Mesenchymal stem cell (in vitro differentiated cells and primary cell): ENCODE measurements at regions not wholly inside any gene's neighbourhood (a gene's known extent, or its start where the extent isn't known, plus 50 kb on each side); places are given as distances from the start of the nearest gene placed in this dataset.

Source experiments
- DNase-seq: peaks from one replicate; pipeline ENCODE4 v3.0.0-alpha.2; 2013
- H2AFZ ChIP-seq: one replicate; pipeline ENCODE4 v1.6.1; 2013; ENCODE audit warnings: low read depth, mild to moderate bottlenecking, control low read depth, inconsistent platforms, low read length, moderate library complexity
- H2AK5ac ChIP-seq: 2 replicates; pipeline ENCODE4 v1.6.1; 2013; ENCODE audit warnings: low read length, moderate library complexity, mild to moderate bottlenecking, inconsistent platforms; ENCODE audit not compliant: severe bottlenecking
- H2BK120ac ChIP-seq: one replicate; pipeline ENCODE4 v1.6.1; 2013; ENCODE audit warnings: low read depth, mild to moderate bottlenecking, inconsistent platforms, low read length, moderate library complexity
- H2BK12ac ChIP-seq, 2 experiments: one replicate each; pipeline ENCODE4 v1.6.1; 2013; ENCODE audit warnings: inconsistent platforms in 2 of 2, low read length in 2 of 2, mild to moderate bottlenecking in 2 of 2, moderate library complexity in 2 of 2, control low read depth in 1 of 2
- H2BK15ac ChIP-seq: one replicate; pipeline ENCODE4 v1.6.1; 2013; ENCODE audit warnings: mild to moderate bottlenecking, low read depth, inconsistent platforms; ENCODE audit not compliant: poor library complexity, severe bottlenecking
- H2BK5ac ChIP-seq: 2 replicates; pipeline ENCODE4 v1.6.1; 2013; ENCODE audit warnings: low read depth, mild to moderate bottlenecking, low read length, control low read depth, inconsistent platforms; ENCODE audit not compliant: poor library complexity, severe bottlenecking
- H3K14ac ChIP-seq, 2 experiments: one replicate each; pipeline ENCODE4 v1.6.1; 2013; ENCODE audit warnings: inconsistent platforms in 2 of 2, low read length in 2 of 2, control low read depth in 1 of 2, mild to moderate bottlenecking in 1 of 2, moderate library complexity in 1 of 2
- H3K18ac ChIP-seq, 2 experiments: one replicate each; pipeline ENCODE4 v1.6.1; 2013; ENCODE audit warnings: inconsistent platforms in 2 of 2, low read length in 2 of 2, control low read depth in 1 of 2, low read depth in 1 of 2, mild to moderate bottlenecking in 1 of 2
- H3K23ac ChIP-seq, 2 experiments: one replicate each; pipeline ENCODE4 v1.6.1; 2013; ENCODE audit warnings: inconsistent platforms in 2 of 2, low read length in 2 of 2, mild to moderate bottlenecking in 2 of 2, moderate library complexity in 2 of 2, control low read depth in 1 of 2
- H3K27ac ChIP-seq: 2 replicates; pipeline ENCODE4 v1.5.1; 2013; ENCODE audit warnings: mild to moderate bottlenecking, moderate library complexity, low read length, control low read depth, inconsistent platforms; ENCODE audit not compliant: poor library complexity, severe bottlenecking
- H3K27me3 ChIP-seq, 2 experiments: 2 replicates each; pipeline versions ENCODE4 v1.6.1 to v1.7.0; 2013; ENCODE audit warnings: low read length in 2 of 2, mild to moderate bottlenecking in 2 of 2, moderate library complexity in 2 of 2, control low read depth in 1 of 2, inconsistent platforms in 1 of 2; ENCODE audit not compliant: control insufficient read depth in 1 of 2, insufficient read depth in 1 of 2
- H3K36me3 ChIP-seq, 2 experiments: 2 replicates each; pipeline versions ENCODE4 v1.6.1 to v1.7.0; 2013; ENCODE audit warnings: low read length in 2 of 2, control low read depth in 1 of 2, inconsistent platforms in 1 of 2, low read depth in 1 of 2, mild to moderate bottlenecking in 1 of 2; ENCODE audit not compliant: insufficient read depth in 2 of 2, control insufficient read depth in 1 of 2
- H3K4ac ChIP-seq, 2 experiments: one replicate each; pipeline ENCODE4 v1.6.1; 2013; ENCODE audit warnings: inconsistent platforms in 2 of 2, low read length in 2 of 2, mild to moderate bottlenecking in 2 of 2, moderate library complexity in 2 of 2, control low read depth in 1 of 2, low read depth in 1 of 2
- H3K4me1 ChIP-seq: 2 replicates; pipeline ENCODE4 v1.6.1; 2013; ENCODE audit warnings: low read depth, low read length, control low read depth; ENCODE audit not compliant: control insufficient read depth, insufficient read depth
- H3K4me2 ChIP-seq: 2 replicates; pipeline ENCODE4 v1.6.1; 2013; ENCODE audit warnings: low read length, mild to moderate bottlenecking, inconsistent platforms; ENCODE audit not compliant: poor library complexity, severe bottlenecking
- H3K4me3 ChIP-seq, 2 experiments: 2 replicates each; pipeline versions ENCODE4 v1.5.1 to v1.7.0; 2013; ENCODE audit warnings: low read length in 2 of 2, mild to moderate bottlenecking in 2 of 2, control low read depth in 1 of 2, low read depth in 1 of 2; ENCODE audit not compliant: insufficient read depth in 1 of 2
- H3K79me1 ChIP-seq: replicated peaks from 2 replicates; pipeline ENCODE4 v1.6.1; 2013; ENCODE audit warnings: mild to moderate bottlenecking, control low read depth, low read length, inconsistent platforms; ENCODE audit not compliant: poor library complexity, severe bottlenecking
- H3K9ac ChIP-seq: 2 replicates; pipeline ENCODE4 v1.7.0; 2013; ENCODE audit warnings: mild to moderate bottlenecking, low read length, moderate library complexity
- H3K9me3 ChIP-seq: 2 replicates; pipeline ENCODE4 v1.7.0; 2013; ENCODE audit warnings: mild to moderate bottlenecking, low read length; ENCODE audit not compliant: control insufficient read depth
- H4K8ac ChIP-seq: one replicate; pipeline ENCODE4 v1.6.1; 2013; ENCODE audit warnings: inconsistent platforms, mild to moderate bottlenecking, low read length, moderate library complexity
- H4K91ac ChIP-seq: one replicate; pipeline ENCODE4 v1.6.1; 2013; ENCODE audit warnings: mild to moderate bottlenecking, low read length, inconsistent platforms
- WGBS: methylation state at CpG from one replicate; pipeline ENCODE4 v1.1.7; 2013; ENCODE audit warnings: mixed read lengths; 5-methylcytosine and 5-hydroxymethylcytosine counted together

DNA sequence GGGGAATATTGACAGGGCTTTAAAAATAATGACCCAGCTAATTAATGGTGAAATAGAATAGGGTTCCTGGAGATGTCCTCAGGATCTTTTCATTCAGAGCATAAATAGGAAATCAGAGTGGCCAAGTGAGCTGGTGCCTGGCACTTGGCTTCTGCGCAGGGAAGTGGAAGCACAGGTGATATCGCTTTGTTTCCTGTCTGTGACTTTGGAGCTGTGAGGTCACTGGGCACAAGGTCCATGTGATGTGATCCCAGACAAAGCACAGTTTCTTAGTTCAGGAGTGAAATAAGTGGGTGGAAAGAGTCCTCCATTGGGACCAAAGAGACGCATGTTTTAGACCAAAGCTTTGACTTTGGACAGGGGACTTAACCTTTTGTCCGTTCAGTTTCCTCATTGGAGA is 338.3 kb downstream of the CYRIA start:
- no peak overlapping the region for H3K14ac ChIP-seq
- H4K8ac ChIP-seq = no peak overlapping the region
- H4K91ac ChIP-seq = no peak overlapping the region
- H3K79me1 ChIP-seq = no peaks in the 10 kb centered on the region
- H3K36me3 ChIP-seq = no peaks in the 10 kb centered on the region
- no peak overlapping the region for H3K23ac ChIP-seq
- no peak overlapping the region for H2BK12ac ChIP-seq
- H2BK120ac ChIP-seq = no peak overlapping the region
- 95% methylated on average over 4 of the region's 4 CpGs for WGBS
- H2AK5ac ChIP-seq = no peak overlapping the region
- no peak overlapping the region for H2AFZ ChIP-seq
- no peak overlapping the region for H3K18ac ChIP-seq
- peaks cover 14% of the 10 kb centered on the region for H3K4me1 ChIP-seq
- no peak overlapping the region for H3K4ac ChIP-seq
- no peak for DNase-seq
- H3K4me2 ChIP-seq = no peak overlapping the region
- no peak overlapping the region for H3K4me3 ChIP-seq
- no peaks in the 10 kb centered on the region for H3K27me3 ChIP-seq
- H3K9me3 ChIP-seq = no peaks in the 10 kb centered on the region
- H3K9ac ChIP-seq = no peak overlapping the region
- H2BK15ac ChIP-seq = no peak overlapping the region
- no peak overlapping the region for H2BK5ac ChIP-seq
- no peak overlapping the region for H3K27ac ChIP-seq

DNA sequence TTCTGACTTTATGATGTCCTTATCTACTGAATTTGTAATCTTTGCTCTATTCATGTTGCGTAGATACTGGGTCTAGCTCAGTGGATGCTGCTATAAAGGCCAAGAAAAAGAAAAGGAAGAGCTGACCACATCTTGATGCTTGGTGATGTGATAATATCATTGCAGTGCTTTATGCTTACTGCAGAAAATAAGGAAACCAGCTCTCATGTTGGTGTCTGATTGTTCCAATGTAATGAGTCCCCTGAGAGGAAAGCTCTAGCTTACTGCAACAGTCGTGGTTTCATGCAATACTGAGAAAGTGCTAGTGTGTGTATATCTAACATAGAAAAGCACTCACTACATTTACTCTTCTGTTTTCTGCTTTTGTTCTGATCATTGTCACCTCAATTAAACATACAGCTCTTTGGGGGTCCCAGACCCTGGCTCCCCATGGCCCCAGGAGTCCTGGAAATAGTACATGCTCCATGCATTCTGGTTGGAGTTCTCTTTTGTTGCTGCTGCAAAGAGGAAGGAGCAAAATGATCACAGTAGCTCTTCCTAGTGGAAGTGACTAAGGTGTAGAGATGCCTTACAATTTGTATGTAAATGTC is 338.8 kb downstream of the CYRIA start:
- no peak for DNase-seq
- Histone ChIP-seq H2AK5ac (no peak overlapping the region), H2AFZ (no peak overlapping the region), H3K27ac (no peak overlapping the region), H4K91ac (no peak overlapping the region), H2BK120ac (no peak overlapping the region), H3K4ac (no peak overlapping the region), H3K9me3 (no peaks in the 10 kb centered on the region), H2BK5ac (no peak overlapping the region), H3K23ac (no peak overlapping the region), H3K4me3 (no peak overlapping the region), H3K27me3 (no peaks in the 10 kb centered on the region), H3K14ac (no peak overlapping the region), H3K4me1 (peaks cover 14% of the 10 kb centered on the region), H3K4me2 (no peak overlapping the region), H2BK12ac (no peak overlapping the region), H3K9ac (no peak overlapping the region), H3K18ac (no peak overlapping the region), H3K36me3 (no peaks in the 10 kb centered on the region), H4K8ac (no peak overlapping the region), H2BK15ac (no peak overlapping the region), H3K79me1 (no peaks in the 10 kb centered on the region)
- WGBS = 48% methylated on average over 2 of the region's 2 CpGs

DNA sequence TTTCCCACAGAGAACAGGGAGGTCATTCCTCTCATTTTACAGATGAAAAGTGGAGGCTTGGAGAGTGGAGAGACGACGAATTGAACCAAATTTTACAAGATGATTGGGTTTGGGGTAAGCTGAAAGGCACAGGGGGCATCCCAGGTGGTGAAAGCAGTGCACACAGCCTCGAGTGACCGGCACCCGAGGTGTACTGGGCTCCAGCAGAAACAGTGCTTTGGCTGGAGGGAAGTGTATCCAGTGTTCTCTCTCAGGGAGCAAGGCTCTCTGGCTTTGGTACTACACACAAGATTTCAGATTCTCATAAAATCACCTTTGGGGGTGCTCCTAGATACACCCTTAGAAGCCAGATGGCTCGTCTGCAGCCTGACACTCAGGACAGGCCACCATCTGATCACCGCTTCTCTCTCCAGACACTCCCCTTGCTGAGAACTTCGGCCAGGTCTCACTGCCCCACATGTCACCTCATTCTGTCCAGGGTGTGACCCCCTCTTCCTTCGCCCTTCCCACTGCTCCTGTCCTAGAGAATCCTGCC is 339.6 kb downstream of the CYRIA start:
- no peak overlapping the region for H2BK12ac ChIP-seq
- no peak overlapping the region for H2BK15ac ChIP-seq
- H2AFZ ChIP-seq = no peak overlapping the region
- H3K79me1 ChIP-seq = no peaks in the 10 kb centered on the region
- H3K4me3 ChIP-seq = no peak overlapping the region
- no peak overlapping the region for H4K91ac ChIP-seq
- H3K14ac ChIP-seq = no peak overlapping the region
- no peaks in the 10 kb centered on the region for H3K9me3 ChIP-seq
- H3K4me1 ChIP-seq = peaks cover 13% of the 10 kb centered on the region
- no peak overlapping the region for H3K9ac ChIP-seq
- no peak overlapping the region for H4K8ac ChIP-seq
- H2AK5ac ChIP-seq = no peak overlapping the region
- no peaks in the 10 kb centered on the region for H3K27me3 ChIP-seq
- no peak overlapping the region for H3K23ac ChIP-seq
- no peak overlapping the region for H3K4me2 ChIP-seq
- no peak overlapping the region for H2BK5ac ChIP-seq
- no peak overlapping the region for H3K4ac ChIP-seq
- WGBS = 74% methylated on average over 9 of the region's 9 CpGs
- H3K36me3 ChIP-seq = no peaks in the 10 kb centered on the region
- H3K18ac ChIP-seq = no peak overlapping the region
- H2BK120ac ChIP-seq = no peak overlapping the region
- H3K27ac ChIP-seq = no peak overlapping the region
- DNase-seq = no peak

DNA sequence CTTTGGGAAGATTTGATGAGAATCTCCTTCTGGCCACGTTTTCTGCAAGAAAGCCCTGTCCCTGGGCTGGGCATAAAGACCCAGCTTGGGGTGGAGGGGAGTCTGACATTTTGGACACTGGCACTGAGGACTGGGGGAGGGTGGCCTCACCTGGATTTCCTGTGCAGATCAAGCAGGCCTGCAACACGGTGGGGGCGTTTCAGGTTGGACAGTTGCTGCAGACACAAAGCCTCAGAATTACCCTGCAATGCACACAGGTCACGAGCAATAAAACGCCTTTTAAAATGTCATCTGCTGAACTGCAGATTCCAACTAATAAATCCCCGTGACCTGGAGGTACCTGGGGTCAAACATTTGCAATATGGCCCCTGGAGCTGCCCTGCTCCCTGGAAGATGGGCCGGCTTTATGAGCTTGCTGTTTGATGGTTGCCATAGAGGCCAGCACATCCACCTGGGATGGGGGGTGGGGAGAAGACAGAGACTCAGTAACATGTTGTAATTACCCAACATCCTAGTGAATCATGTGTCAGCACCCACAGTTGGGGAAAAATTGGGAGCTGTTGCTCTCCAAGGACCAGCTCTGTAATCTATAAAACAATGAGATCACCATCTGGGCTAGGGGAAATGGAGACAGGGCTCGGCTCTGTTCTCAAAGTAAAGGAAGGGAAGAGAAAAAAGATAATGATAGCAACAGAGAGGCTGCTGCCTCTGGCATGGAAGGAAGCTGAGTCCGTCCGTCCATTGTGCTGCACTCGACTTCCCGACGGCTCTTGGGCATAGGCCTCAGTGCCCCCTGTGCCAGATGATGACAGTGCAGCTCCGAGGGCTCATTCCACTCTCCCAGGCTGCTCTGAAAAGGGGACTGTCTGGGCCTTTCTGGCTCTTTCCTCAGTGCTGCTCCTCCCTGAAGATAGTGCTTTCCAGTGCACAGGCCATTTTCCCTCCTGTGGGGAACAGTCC is 340.3 kb downstream of the CYRIA start:
- Histone ChIP-seq H3K4me2 (no peak overlapping the region), H2BK5ac (no peak overlapping the region), H4K8ac (no peak overlapping the region), H3K18ac (no peak overlapping the region), H3K4me1 (peaks cover 7% of the 10 kb centered on the region), H2AK5ac (no peak overlapping the region), H2AFZ (no peak overlapping the region), H3K27me3 (no peaks in the 10 kb centered on the region), H3K4ac (no peak overlapping the region), H2BK12ac (no peak overlapping the region), H3K27ac (no peak overlapping the region), H3K79me1 (no peaks in the 10 kb centered on the region), H3K14ac (no peak overlapping the region), H4K91ac (no peak overlapping the region), H2BK120ac (no peak overlapping the region), H3K9me3 (no peaks in the 10 kb centered on the region), H3K4me3 (no peak overlapping the region), H3K36me3 (no peaks in the 10 kb centered on the region), H3K23ac (no peak overlapping the region), H3K9ac (no peak overlapping the region), H2BK15ac (no peak overlapping the region)
- DNase-seq = no peak
- WGBS = 67% methylated on average over 14 of the region's 14 CpGs
